ENCODE measurements at regions not wholly inside any gene's neighbourhood (a gene's known extent, or its start where the extent isn't known, plus 50 kb on each side); places are given as distances from the start of the nearest gene placed in this dataset.

DNA sequence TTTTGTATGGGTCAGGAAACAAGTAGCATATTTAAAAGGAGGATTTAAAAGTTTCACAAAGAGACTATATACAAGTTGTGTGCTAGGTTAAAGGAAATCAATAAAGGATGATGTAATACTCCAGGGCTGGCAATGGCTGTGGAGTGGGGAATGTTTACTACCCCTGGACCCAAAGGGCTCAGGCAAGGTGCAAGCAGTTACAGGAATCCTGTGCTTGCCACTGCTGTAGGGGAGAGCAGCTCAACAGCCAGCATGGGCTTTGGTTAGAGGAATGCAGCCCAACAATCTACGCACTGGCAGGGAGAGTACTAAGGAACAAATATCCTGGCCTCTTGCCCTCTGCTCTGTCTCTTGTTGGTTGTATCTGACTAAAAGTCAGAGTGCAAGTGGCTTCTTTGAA is 1642.2 kb downstream of the KHDRBS2 start:
- SMC1A ChIA-PET (ENCODE audit: uncharacterized antibody, unreplicated experiment) = no interaction called here
- in situ Hi-C loops (cut with MboI) (no loop called here), intact Hi-C loops (cut with micrococcal nuclease; ENCODE audit: unreplicated experiment) (no loop called here)
- H3K9me3 ChIP-seq (replicated peaks; ENCODE audit: control insufficient read depth, insufficient read depth, low read length) = no peaks in the 10 kb centered on the region; the same call in 2 of the 3 replicates
- no peaks in the 10 kb centered on the region for H3K27me3 ChIP-seq (replicated peaks in 1 of 2; ENCODE audit: control insufficient read depth in 2 of 2, insufficient read depth in 2 of 2, low read length in 1 of 2)
- BruUV-seq (replicated peaks) = no TSS peak
- no peaks in the 10 kb centered on the region for H3K36me3 ChIP-seq (ENCODE audit: control insufficient read depth in 2 of 2, insufficient read depth in 2 of 2, low read length in 1 of 2)
- H3K4me1 ChIP-seq (ENCODE audit: control insufficient read depth, insufficient read depth, low read length) = no peaks in the 10 kb centered on the region
- no peak overlapping the region for H3K9ac ChIP-seq (ENCODE audit: control insufficient read depth, insufficient read depth, low read length)
- DNase-seq (ENCODE audit: low read depth, low spot score) (no peak), FAIRE-seq (no peak), ATAC-seq (no peak)
- H3K4me2 ChIP-seq (ENCODE audit: control insufficient read depth, insufficient read depth) = no peak overlapping the region
- H2AFZ ChIP-seq (ENCODE audit: control insufficient read depth, low read depth, low read length) = no peak overlapping the region
- 47% methylated on average over 1 of the region's 1 CpG for WGBS (ENCODE audit: insufficient coverage, insufficient replicate concordance, low lambda C conversion rate, missing lambda C conversion rate)
- no peaks in the 10 kb centered on the region for H3K79me2 ChIP-seq (ENCODE audit: control insufficient read depth, insufficient read depth, low read length)
- no peak overlapping the region for H3K27ac ChIP-seq (ENCODE audit: control insufficient read depth, insufficient read depth)
- H4K20me1 ChIP-seq (ENCODE audit: control insufficient read depth, insufficient read depth) = no peaks in the 10 kb centered on the region
- RAD21 ChIA-PET (ENCODE audit: unreplicated experiment) = no interaction called here
- H3K4me3 ChIP-seq = no peak overlapping the region
- POLR2A ChIA-PET = no interaction called here
- CTCF ChIA-PET = no interaction called here
- TF ChIP-seq, protein P1, sequence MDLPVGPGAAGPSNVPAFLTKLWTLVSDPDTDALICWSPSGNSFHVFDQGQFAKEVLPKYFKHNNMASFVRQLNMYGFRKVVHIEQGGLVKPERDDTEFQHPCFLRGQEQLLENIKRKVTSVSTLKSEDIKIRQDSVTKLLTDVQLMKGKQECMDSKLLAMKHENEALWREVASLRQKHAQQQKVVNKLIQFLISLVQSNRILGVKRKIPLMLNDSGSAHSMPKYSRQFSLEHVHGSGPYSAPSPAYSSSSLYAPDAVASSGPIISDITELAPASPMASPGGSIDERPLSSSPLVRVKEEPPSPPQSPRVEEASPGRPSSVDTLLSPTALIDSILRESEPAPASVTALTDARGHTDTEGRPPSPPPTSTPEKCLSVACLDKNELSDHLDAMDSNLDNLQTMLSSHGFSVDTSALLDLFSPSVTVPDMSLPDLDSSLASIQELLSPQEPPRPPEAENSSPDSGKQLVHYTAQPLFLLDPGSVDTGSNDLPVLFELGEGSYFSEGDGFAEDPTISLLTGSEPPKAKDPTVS (IDR thresholded peaks at IDR 0.05; ENCODE audit: low read depth, low read length) = no peak
- TF ChIP-seq POLR2AphosphoS5 (IDR thresholded peaks at IDR 0.05; ENCODE audit: low read length) = no peak
- no peak for TF ChIP-seq STAT1 (conservative IDR thresholded peaks at IDR 0.05)
- no peak for TF ChIP-seq SMAD1 (IDR thresholded peaks at IDR 0.05; ENCODE audit: low read depth, partially characterized antibody)
- TF ChIP-seq, protein P2, sequence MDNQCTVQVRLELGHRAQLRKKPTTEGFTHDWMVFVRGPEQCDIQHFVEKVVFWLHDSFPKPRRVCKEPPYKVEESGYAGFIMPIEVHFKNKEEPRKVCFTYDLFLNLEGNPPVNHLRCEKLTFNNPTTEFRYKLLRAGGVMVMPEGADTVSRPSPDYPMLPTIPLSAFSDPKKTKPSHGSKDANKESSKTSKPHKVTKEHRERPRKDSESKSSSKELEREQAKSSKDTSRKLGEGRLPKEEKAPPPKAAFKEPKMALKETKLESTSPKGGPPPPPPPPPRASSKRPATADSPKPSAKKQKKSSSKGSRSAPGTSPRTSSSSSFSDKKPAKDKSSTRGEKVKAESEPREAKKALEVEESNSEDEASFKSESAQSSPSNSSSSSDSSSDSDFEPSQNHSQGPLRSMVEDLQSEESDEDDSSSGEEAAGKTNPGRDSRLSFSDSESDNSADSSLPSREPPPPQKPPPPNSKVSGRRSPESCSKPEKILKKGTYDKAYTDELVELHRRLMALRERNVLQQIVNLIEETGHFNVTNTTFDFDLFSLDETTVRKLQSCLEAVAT (IDR thresholded peaks at IDR 0.05) = no peak
- TF ChIP-seq, protein P3, sequence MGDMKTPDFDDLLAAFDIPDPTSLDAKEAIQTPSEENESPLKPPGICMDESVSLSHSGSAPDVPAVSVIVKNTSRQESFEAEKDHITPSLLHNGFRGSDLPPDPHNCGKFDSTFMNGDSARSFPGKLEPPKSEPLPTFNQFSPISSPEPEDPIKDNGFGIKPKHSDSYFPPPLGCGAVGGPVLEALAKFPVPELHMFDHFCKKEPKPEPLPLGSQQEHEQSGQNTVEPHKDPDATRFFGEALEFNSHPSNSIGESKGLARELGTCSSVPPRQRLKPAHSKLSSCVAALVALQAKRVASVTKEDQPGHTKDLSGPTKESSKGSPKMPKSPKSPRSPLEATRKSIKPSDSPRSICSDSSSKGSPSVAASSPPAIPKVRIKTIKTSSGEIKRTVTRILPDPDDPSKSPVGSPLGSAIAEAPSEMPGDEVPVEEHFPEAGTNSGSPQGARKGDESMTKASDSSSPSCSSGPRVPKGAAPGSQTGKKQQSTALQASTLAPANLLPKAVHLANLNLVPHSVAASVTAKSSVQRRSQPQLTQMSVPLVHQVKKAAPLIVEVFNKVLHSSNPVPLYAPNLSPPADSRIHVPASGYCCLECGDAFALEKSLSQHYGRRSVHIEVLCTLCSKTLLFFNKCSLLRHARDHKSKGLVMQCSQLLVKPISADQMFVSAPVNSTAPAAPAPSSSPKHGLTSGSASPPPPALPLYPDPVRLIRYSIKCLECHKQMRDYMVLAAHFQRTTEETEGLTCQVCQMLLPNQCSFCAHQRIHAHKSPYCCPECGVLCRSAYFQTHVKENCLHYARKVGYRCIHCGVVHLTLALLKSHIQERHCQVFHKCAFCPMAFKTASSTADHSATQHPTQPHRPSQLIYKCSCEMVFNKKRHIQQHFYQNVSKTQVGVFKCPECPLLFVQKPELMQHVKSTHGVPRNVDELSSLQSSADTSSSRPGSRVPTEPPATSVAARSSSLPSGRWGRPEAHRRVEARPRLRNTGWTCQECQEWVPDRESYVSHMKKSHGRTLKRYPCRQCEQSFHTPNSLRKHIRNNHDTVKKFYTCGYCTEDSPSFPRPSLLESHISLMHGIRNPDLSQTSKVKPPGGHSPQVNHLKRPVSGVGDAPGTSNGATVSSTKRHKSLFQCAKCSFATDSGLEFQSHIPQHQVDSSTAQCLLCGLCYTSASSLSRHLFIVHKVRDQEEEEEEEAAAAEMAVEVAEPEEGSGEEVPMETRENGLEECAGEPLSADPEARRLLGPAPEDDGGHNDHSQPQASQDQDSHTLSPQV (IDR thresholded peaks at IDR 0.05) = no peak
- TF ChIP-seq RAD51 (IDR thresholded peaks at IDR 0.05) = no peak
- no peak for TF ChIP-seq PML (IDR thresholded peaks at IDR 0.05; ENCODE audit: low read length)
- no peak for TF ChIP-seq MTA2 (IDR thresholded peaks at IDR 0.05; ENCODE audit: low read depth)
- TF ChIP-seq CBFB (IDR thresholded peaks at IDR 0.05; ENCODE audit: low read depth) = no peak
- TF ChIP-seq, protein P4, sequence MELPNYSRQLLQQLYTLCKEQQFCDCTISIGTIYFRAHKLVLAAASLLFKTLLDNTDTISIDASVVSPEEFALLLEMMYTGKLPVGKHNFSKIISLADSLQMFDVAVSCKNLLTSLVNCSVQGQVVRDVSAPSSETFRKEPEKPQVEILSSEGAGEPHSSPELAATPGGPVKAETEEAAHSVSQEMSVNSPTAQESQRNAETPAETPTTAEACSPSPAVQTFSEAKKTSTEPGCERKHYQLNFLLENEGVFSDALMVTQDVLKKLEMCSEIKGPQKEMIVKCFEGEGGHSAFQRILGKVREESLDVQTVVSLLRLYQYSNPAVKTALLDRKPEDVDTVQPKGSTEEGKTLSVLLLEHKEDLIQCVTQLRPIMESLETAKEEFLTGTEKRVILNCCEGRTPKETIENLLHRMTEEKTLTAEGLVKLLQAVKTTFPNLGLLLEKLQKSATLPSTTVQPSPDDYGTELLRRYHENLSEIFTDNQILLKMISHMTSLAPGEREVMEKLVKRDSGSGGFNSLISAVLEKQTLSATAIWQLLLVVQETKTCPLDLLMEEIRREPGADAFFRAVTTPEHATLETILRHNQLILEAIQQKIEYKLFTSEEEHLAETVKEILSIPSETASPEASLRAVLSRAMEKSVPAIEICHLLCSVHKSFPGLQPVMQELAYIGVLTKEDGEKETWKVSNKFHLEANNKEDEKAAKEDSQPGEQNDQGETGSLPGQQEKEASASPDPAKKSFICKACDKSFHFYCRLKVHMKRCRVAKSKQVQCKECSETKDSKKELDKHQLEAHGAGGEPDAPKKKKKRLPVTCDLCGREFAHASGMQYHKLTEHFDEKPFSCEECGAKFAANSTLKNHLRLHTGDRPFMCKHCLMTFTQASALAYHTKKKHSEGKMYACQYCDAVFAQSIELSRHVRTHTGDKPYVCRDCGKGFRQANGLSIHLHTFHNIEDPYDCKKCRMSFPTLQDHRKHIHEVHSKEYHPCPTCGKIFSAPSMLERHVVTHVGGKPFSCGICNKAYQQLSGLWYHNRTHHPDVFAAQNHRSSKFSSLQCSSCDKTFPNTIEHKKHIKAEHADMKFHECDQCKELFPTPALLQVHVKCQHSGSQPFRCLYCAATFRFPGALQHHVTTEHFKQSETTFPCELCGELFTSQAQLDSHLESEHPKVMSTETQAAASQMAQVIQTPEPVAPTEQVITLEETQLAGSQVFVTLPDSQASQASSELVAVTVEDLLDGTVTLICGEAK (IDR thresholded peaks at IDR 0.05; ENCODE audit: borderline replicate concordance) = no peak
- TF ChIP-seq, protein P5, sequence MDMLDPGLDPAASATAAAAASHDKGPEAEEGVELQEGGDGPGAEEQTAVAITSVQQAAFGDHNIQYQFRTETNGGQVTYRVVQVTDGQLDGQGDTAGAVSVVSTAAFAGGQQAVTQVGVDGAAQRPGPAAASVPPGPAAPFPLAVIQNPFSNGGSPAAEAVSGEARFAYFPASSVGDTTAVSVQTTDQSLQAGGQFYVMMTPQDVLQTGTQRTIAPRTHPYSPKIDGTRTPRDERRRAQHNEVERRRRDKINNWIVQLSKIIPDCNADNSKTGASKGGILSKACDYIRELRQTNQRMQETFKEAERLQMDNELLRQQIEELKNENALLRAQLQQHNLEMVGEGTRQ (IDR thresholded peaks at IDR 0.05; ENCODE audit: borderline replicate concordance, low read depth, low read length) = no peak
- TF ChIP-seq TCF12 (IDR thresholded peaks at IDR 0.05; ENCODE audit: low read depth, low read length) = no peak
- TF ChIP-seq CREM (IDR thresholded peaks at IDR 0.05; ENCODE audit: low read depth) = no peak

Data from GM12878 (cell line).